Gastrocnemius medialis (tissue), 4 donors: ENCODE measurements at regions not wholly inside any gene's neighbourhood (a gene's known extent, or its start where the extent isn't known, plus 50 kb on each side); places are given as distances from the start of the nearest gene placed in this dataset.

Experiments
- POLR2A ChIP-seq, 2 donors: fragments of 450-650 bp; IDR thresholded peaks; one replicate each; pipeline ENCODE4 v1.6.1; 2017; ENCODE audit warnings: antibody characterized with exemption in 2 of 2, mild to moderate bottlenecking in 2 of 2, moderate library complexity in 2 of 2
- TF ChIP-seq, protein P1 (sequence below), 5 experiments: fragments of 450-650 bp in 3 of 5; fragments of 200-600 bp in 2 of 5; sonication (generic) in 2 of 5; IDR thresholded peaks in 4 of 5; conservative IDR thresholded peaks in 1 of 5; 1 replicate in 4 of 5; 2 replicates in 1 of 5; pipeline ENCODE4 v1.5.1; 2016 to 2019; ENCODE audit warnings: antibody characterized with exemption in 5 of 5, mild to moderate bottlenecking in 3 of 5, moderate library complexity in 3 of 5

DNA sequence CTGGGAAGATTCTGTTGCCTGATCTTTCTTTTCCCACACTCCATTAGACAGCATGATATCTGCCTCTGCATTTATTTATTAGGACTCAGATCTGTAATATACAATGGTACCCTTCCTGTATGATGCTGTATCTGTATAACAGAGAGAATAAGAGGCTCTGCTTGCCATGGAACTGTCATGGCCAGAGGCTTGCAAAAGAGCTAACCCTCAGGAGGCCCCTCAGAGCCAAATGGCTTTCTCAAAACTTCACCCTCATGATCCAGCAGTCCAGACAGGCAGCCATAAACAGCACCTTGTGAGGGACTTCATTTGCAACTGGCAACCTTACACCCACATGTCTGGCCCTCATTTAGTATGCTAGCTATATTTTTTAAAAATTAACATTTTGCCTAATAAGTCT lies 57.6 kb downstream of the TMEM30B start:
- TF ChIP-seq, protein P1, sequence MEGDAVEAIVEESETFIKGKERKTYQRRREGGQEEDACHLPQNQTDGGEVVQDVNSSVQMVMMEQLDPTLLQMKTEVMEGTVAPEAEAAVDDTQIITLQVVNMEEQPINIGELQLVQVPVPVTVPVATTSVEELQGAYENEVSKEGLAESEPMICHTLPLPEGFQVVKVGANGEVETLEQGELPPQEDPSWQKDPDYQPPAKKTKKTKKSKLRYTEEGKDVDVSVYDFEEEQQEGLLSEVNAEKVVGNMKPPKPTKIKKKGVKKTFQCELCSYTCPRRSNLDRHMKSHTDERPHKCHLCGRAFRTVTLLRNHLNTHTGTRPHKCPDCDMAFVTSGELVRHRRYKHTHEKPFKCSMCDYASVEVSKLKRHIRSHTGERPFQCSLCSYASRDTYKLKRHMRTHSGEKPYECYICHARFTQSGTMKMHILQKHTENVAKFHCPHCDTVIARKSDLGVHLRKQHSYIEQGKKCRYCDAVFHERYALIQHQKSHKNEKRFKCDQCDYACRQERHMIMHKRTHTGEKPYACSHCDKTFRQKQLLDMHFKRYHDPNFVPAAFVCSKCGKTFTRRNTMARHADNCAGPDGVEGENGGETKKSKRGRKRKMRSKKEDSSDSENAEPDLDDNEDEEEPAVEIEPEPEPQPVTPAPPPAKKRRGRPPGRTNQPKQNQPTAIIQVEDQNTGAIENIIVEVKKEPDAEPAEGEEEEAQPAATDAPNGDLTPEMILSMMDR (IDR thresholded peaks at IDR 0.05 in 4 of 5, conservative IDR thresholded peaks at IDR 0.05 in 1 of 5): no peak
- no peak for TF ChIP-seq POLR2A (IDR thresholded peaks at IDR 0.05)
